ENCODE measurements at regions not wholly inside any gene's neighbourhood (a gene's known extent, or its start where the extent isn't known, plus 50 kb on each side); places are given as distances from the start of the nearest gene placed in this dataset.

GRCh38 chr17:77872714-77873499 lies 85.6 kb upstream of the TNRC6C start (continued):
- TF ChIP-seq ZBTB9 (CRISPR knock-in tag; IDR thresholded peaks at IDR 0.05) (no peak), ZNF57 (CRISPR knock-in tag; IDR thresholded peaks at IDR 0.05) (no peak), ZNF184 (CRISPR knock-in tag; IDR thresholded peaks at IDR 0.05) (no peak), POLR2G (IDR thresholded peaks at IDR 0.05; ENCODE audit: low read depth, low read length) (no peak), NCOA4 (IDR thresholded peaks at IDR 0.05; ENCODE audit: partially characterized antibody) (no peak), HDAC1 (IDR thresholded peaks at IDR 0.05) (0 out of 4 replicates have a peak, but pooled peaks of 1 of the 2 experiments have one; percentile 16), TOE1 (IDR thresholded peaks at IDR 0.05; ENCODE audit: borderline replicate concordance) (0 out of 2 replicates have a peak, but pooled peaks have one; percentile 28), TOE1 (CRISPR knock-in tag; IDR thresholded peaks at IDR 0.05; ENCODE audit: borderline replicate concordance, low read depth) (no peak), KLF6 (CRISPR knock-in tag; IDR thresholded peaks at IDR 0.05; ENCODE audit: borderline replicate concordance) (no peak), GMEB1 (CRISPR knock-in tag; IDR thresholded peaks at IDR 0.05) (no peak), ZNF143 (CRISPR knock-in tag; IDR thresholded peaks at IDR 0.05) (no peak), ZNF583 (CRISPR knock-in tag; IDR thresholded peaks at IDR 0.05) (no peak), ZNF263 (CRISPR knock-in tag; IDR thresholded peaks at IDR 0.05; ENCODE audit: borderline replicate concordance) (no peak), BCOR (IDR thresholded peaks at IDR 0.05) (no peak), STAT5B (CRISPR knock-in tag; IDR thresholded peaks at IDR 0.05) (no peak)
- TF ChIP-seq, protein P1, sequence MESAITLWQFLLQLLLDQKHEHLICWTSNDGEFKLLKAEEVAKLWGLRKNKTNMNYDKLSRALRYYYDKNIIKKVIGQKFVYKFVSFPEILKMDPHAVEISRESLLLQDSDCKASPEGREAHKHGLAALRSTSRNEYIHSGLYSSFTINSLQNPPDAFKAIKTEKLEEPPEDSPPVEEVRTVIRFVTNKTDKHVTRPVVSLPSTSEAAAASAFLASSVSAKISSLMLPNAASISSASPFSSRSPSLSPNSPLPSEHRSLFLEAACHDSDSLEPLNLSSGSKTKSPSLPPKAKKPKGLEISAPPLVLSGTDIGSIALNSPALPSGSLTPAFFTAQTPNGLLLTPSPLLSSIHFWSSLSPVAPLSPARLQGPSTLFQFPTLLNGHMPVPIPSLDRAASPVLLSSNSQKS (CRISPR knock-in tag; IDR thresholded peaks at IDR 0.05), result no peak
- TF ChIP-seq, protein P2, sequence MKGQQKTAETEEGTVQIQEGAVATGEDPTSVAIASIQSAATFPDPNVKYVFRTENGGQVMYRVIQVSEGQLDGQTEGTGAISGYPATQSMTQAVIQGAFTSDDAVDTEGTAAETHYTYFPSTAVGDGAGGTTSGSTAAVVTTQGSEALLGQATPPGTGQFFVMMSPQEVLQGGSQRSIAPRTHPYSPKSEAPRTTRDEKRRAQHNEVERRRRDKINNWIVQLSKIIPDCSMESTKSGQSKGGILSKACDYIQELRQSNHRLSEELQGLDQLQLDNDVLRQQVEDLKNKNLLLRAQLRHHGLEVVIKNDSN (CRISPR knock-in tag; IDR thresholded peaks at IDR 0.05), result no peak
- TF ChIP-seq, protein P3, sequence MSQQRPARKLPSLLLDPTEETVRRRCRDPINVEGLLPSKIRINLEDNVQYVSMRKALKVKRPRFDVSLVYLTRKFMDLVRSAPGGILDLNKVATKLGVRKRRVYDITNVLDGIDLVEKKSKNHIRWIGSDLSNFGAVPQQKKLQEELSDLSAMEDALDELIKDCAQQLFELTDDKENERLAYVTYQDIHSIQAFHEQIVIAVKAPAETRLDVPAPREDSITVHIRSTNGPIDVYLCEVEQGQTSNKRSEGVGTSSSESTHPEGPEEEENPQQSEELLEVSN (IDR thresholded peaks at IDR 0.05; ENCODE audit: borderline replicate concordance in 1 of 2, extremely low read depth in 1 of 2, insufficient read depth in 1 of 2, insufficient read length in 1 of 2, low read depth in 1 of 2, low read length in 1 of 2, poor library complexity in 1 of 2, severe bottlenecking in 1 of 2), result no peak
